ENCODE measurements at regions not wholly inside any gene's neighbourhood (a gene's known extent, or its start where the extent isn't known, plus 50 kb on each side); places are given as distances from the start of the nearest gene placed in this dataset.
"Not testable (repeated sequence)": the region's sequence is repeated elsewhere in the genome, so short reads cannot be mapped to it uniquely, and the experiment has no call there.

GRCh38 chr20:61100489-61100888 is 151.6 kb upstream of the CDH4 start:
- peak overlapping the region; percentile 50 for H4K8ac ChIP-seq (ENCODE audit: low read depth, low read length)
- no peak overlapping the region for H2BK5ac ChIP-seq (ENCODE audit: low read length)
- H3K18ac ChIP-seq (ENCODE audit: low read length) = peak overlapping the region; percentile 80
- H2AFZ ChIP-seq (ENCODE audit: low read length) = no peak overlapping the region
- no peak overlapping the region for H4K91ac ChIP-seq (ENCODE audit: low read depth, low read length, poor library complexity)
- no peak overlapping the region for H3K4me3 ChIP-seq (ENCODE audit: low read length in 2 of 2)
- no peak overlapping the region for H2BK15ac ChIP-seq (ENCODE audit: low read length)
- H3K9ac ChIP-seq (ENCODE audit: low read depth, low read length, poor library complexity) = peak overlapping the region; percentile 50
- H3K23ac ChIP-seq (ENCODE audit: low read depth, low read length, poor library complexity) = no peak overlapping the region
- no peak for DNase-seq (ENCODE audit: low spot score)
- H2AK5ac ChIP-seq (ENCODE audit: low read depth, low read length) = no peak overlapping the region
- H3K4me1 ChIP-seq (ENCODE audit: control insufficient read depth in 2 of 2, insufficient read depth in 1 of 2, low read depth in 1 of 2, low read length in 2 of 2) = no peaks in the 10 kb centered on the region
- peaks cover 0 to 2% of the 10 kb centered on the region in 2 donors for H3K9me3 ChIP-seq (replicated peaks in 1 of 2; ENCODE audit: control insufficient read depth in 2 of 2, insufficient read depth in 1 of 2, low read depth in 1 of 2, low read length in 2 of 2)
- H3K79me1 ChIP-seq (ENCODE audit: low read depth, low read length) = no peaks in the 10 kb centered on the region
- no peak overlapping the region for H3K14ac ChIP-seq (ENCODE audit: low read length)
- no peak overlapping the region for H3K27ac ChIP-seq (replicated peaks; ENCODE audit: low read length)
- H3K36me3 ChIP-seq (replicated peaks in 1 of 2; ENCODE audit: control insufficient read depth in 2 of 2, insufficient read depth in 2 of 2, low read length in 2 of 2) = no peaks in the 10 kb centered on the region
- H2BK12ac ChIP-seq (ENCODE audit: low read length) = no peak overlapping the region
- peaks cover 0 to 12% (median 0%) of the 10 kb centered on the region in 3 experiments for H3K27me3 ChIP-seq (ENCODE audit: control insufficient read depth in 3 of 3, insufficient read depth in 3 of 3, low read depth in 1 of 3, low read length in 3 of 3)
- no peak overlapping the region for H2BK120ac ChIP-seq (ENCODE audit: low read depth, low read length)
- no CpG with 5 or more reads among the region's 7 CpGs for WGBS, 2 donors (ENCODE audit: extremely low coverage in 2 of 2, insufficient read length in 2 of 2, insufficient replicate concordance in 1 of 2)
- no peak overlapping the region for H3K4me2 ChIP-seq (ENCODE audit: insufficient read depth, low read length, poor library complexity, severe bottlenecking)
- H3K4ac ChIP-seq (ENCODE audit: low read length) = no peak overlapping the region

DNA sequence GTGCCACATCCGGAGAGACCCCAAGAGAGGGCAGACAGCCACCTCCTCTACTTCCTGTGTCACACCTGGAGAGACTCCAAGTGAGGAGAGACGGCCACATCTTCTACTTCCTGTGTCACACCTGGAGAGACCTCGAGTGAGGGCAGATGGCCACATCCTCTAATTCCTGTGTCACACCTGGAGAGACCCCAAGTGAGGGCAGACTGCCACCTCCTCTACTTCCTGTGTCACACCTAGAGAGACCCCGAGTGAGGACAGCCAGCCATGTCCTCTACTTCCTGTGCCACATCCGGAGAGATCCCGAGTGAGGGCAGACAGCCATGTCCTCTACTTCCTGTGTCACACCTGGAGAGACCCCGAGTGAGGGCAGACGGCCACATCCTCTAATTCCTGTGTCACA is 150.7 kb upstream of the CDH4 start:
- not testable (repeated sequence) for H3K14ac ChIP-seq (ENCODE audit: low read length); H3K4me3 ChIP-seq (ENCODE audit: low read length in 2 of 2); H3K9ac ChIP-seq (ENCODE audit: low read depth, low read length, poor library complexity); H3K4me1 ChIP-seq (ENCODE audit: control insufficient read depth in 2 of 2, insufficient read depth in 1 of 2, low read depth in 1 of 2, low read length in 2 of 2); H2BK12ac ChIP-seq (ENCODE audit: low read length); H2AK5ac ChIP-seq (ENCODE audit: low read depth, low read length); H3K23ac ChIP-seq (ENCODE audit: low read depth, low read length, poor library complexity); H4K91ac ChIP-seq (ENCODE audit: low read depth, low read length, poor library complexity); DNase-seq (ENCODE audit: low spot score); H2AFZ ChIP-seq (ENCODE audit: low read length); H3K36me3 ChIP-seq (replicated peaks in 1 of 2; ENCODE audit: control insufficient read depth in 2 of 2, insufficient read depth in 2 of 2, low read length in 2 of 2); H3K18ac ChIP-seq (ENCODE audit: low read length); H3K4me2 ChIP-seq (ENCODE audit: insufficient read depth, low read length, poor library complexity, severe bottlenecking); H3K27ac ChIP-seq (replicated peaks; ENCODE audit: low read length); H2BK15ac ChIP-seq (ENCODE audit: low read length); H3K4ac ChIP-seq (ENCODE audit: low read length); H3K9me3 ChIP-seq (replicated peaks in 1 of 2; ENCODE audit: control insufficient read depth in 2 of 2, insufficient read depth in 1 of 2, low read depth in 1 of 2, low read length in 2 of 2); H3K79me1 ChIP-seq (ENCODE audit: low read depth, low read length); H4K8ac ChIP-seq (ENCODE audit: low read depth, low read length); H2BK120ac ChIP-seq (ENCODE audit: low read depth, low read length); H2BK5ac ChIP-seq (ENCODE audit: low read length)
- WGBS, 2 donors (ENCODE audit: extremely low coverage in 2 of 2, insufficient read length in 2 of 2, insufficient replicate concordance in 1 of 2) = no CpG with 5 or more reads among the region's 8 CpGs
- peaks cover 0 to 12% (median 0%) of the 10 kb centered on the region in 3 experiments for H3K27me3 ChIP-seq (ENCODE audit: control insufficient read depth in 3 of 3, insufficient read depth in 3 of 3, low read depth in 1 of 3, low read length in 3 of 3)

DNA sequence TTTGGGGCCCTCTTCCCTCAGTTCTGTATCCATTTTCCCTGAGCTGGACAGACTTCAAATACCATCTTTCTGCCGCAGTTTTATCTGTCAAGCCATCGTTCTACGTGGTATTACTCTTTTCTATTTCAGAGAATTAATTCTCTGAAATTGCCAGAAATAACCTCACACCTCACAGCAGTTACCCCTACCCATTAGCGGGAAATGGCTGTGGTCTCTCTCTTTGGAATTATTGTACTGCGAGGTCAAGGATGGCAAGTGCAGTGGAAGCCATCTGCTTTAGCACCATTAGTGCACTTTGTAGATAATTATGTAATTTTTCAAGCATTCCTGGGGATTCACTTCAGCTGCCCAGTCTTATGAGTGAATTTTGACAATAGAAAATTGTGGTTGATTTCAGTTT is 147.8 kb upstream of the CDH4 start:
- Histone ChIP-seq H3K9ac (ENCODE audit: low read depth, low read length, poor library complexity) (no peak overlapping the region), H3K27ac (replicated peaks; ENCODE audit: low read length) (no peak overlapping the region), H4K91ac (ENCODE audit: low read depth, low read length, poor library complexity) (no peak overlapping the region)

GRCh38 chr20:61105395-61105794 is 146.7 kb upstream of the CDH4 start:
- Histone ChIP-seq H3K27me3 (ENCODE audit: control insufficient read depth in 3 of 3, insufficient read depth in 3 of 3, low read depth in 1 of 3, low read length in 3 of 3) (peaks cover 0 to 12% (median 0%) of the 10 kb centered on the region in 3 experiments), H2BK120ac (ENCODE audit: low read depth, low read length) (no peak overlapping the region), H3K4me3 (ENCODE audit: low read length in 2 of 2) (no peak overlapping the region), H2AFZ (ENCODE audit: low read length) (no peak overlapping the region), H3K18ac (ENCODE audit: low read length) (no peak overlapping the region), H3K27ac (replicated peaks; ENCODE audit: low read length) (no peak overlapping the region), H3K4ac (ENCODE audit: low read length) (no peak overlapping the region), H2BK12ac (ENCODE audit: low read length) (no peak overlapping the region), H3K4me1 (ENCODE audit: control insufficient read depth in 2 of 2, insufficient read depth in 1 of 2, low read depth in 1 of 2, low read length in 2 of 2) (peaks cover 0 to 4% of the 10 kb centered on the region in 2 donors), H3K9me3 (replicated peaks in 1 of 2; ENCODE audit: control insufficient read depth in 2 of 2, insufficient read depth in 1 of 2, low read depth in 1 of 2, low read length in 2 of 2) (peaks cover 0 to 2% of the 10 kb centered on the region in 2 donors), H4K8ac (ENCODE audit: low read depth, low read length) (no peak overlapping the region), H3K36me3 (replicated peaks in 1 of 2; ENCODE audit: control insufficient read depth in 2 of 2, insufficient read depth in 2 of 2, low read length in 2 of 2) (no peaks in the 10 kb centered on the region), H3K14ac (ENCODE audit: low read length) (no peak overlapping the region), H2BK15ac (ENCODE audit: low read length) (no peak overlapping the region), H3K23ac (ENCODE audit: low read depth, low read length, poor library complexity) (no peak overlapping the region), H2AK5ac (ENCODE audit: low read depth, low read length) (no peak overlapping the region), H3K4me2 (ENCODE audit: insufficient read depth, low read length, poor library complexity, severe bottlenecking) (no peak overlapping the region), H4K91ac (ENCODE audit: low read depth, low read length, poor library complexity) (no peak overlapping the region), H3K79me1 (ENCODE audit: low read depth, low read length) (no peaks in the 10 kb centered on the region), H3K9ac (ENCODE audit: low read depth, low read length, poor library complexity) (no peak overlapping the region), H2BK5ac (ENCODE audit: low read length) (no peak overlapping the region)
- DNase-seq (ENCODE audit: low spot score) = no peak
- no CpG with 5 or more reads among the region's 4 CpGs for WGBS, 2 donors (ENCODE audit: extremely low coverage in 2 of 2, insufficient read length in 2 of 2, insufficient replicate concordance in 1 of 2)

More for the DNA sequence above, 147.8 kb upstream of the CDH4 start:
- Histone ChIP-seq H3K18ac (ENCODE audit: low read length) (no peak overlapping the region), H2BK15ac (ENCODE audit: low read length) (no peak overlapping the region), H2BK120ac (ENCODE audit: low read depth, low read length) (no peak overlapping the region), H2AK5ac (ENCODE audit: low read depth, low read length) (no peak overlapping the region), H3K14ac (ENCODE audit: low read length) (no peak overlapping the region), H3K23ac (ENCODE audit: low read depth, low read length, poor library complexity) (no peak overlapping the region), H3K36me3 (replicated peaks in 1 of 2; ENCODE audit: control insufficient read depth in 2 of 2, insufficient read depth in 2 of 2, low read length in 2 of 2) (no peaks in the 10 kb centered on the region), H3K4me2 (ENCODE audit: insufficient read depth, low read length, poor library complexity, severe bottlenecking) (no peak overlapping the region), H3K79me1 (ENCODE audit: low read depth, low read length) (no peaks in the 10 kb centered on the region), H3K4me1 (ENCODE audit: control insufficient read depth in 2 of 2, insufficient read depth in 1 of 2, low read depth in 1 of 2, low read length in 2 of 2) (peaks cover 0 to 4% of the 10 kb centered on the region in 2 donors), H3K9me3 (replicated peaks in 1 of 2; ENCODE audit: control insufficient read depth in 2 of 2, insufficient read depth in 1 of 2, low read depth in 1 of 2, low read length in 2 of 2) (peaks cover 0 to 2% of the 10 kb centered on the region in 2 donors), H2BK5ac (ENCODE audit: low read length) (no peak overlapping the region), H3K4me3 (ENCODE audit: low read length in 2 of 2) (no peak overlapping the region), H3K4ac (ENCODE audit: low read length) (no peak overlapping the region), H2BK12ac (ENCODE audit: low read length) (no peak overlapping the region), H2AFZ (ENCODE audit: low read length) (no peak overlapping the region), H3K27me3 (ENCODE audit: control insufficient read depth in 3 of 3, insufficient read depth in 3 of 3, low read depth in 1 of 3, low read length in 3 of 3) (peaks cover 0 to 12% (median 0%) of the 10 kb centered on the region in 3 experiments), H4K8ac (ENCODE audit: low read depth, low read length) (no peak overlapping the region)
- DNase-seq (ENCODE audit: low spot score) = no peak
- WGBS, 2 donors (ENCODE audit: extremely low coverage in 2 of 2, insufficient read length in 2 of 2, insufficient replicate concordance in 1 of 2) = no CpG with 5 or more reads among the region's 5 CpGs

Measured in neuronal stem cell (in vitro differentiated cells).